ENCODE measurements at regions not wholly inside any gene's neighbourhood (a gene's known extent, or its start where the extent isn't known, plus 50 kb on each side); places are given as distances from the start of the nearest gene placed in this dataset.

- H3K4me2 ChIP-seq (ENCODE audit: low read length), result no peak overlapping the region
- H3K9me3 ChIP-seq (ENCODE audit: low read length), result no peaks in the 10 kb centered on the region
- TF ChIP-seq EP300 (conservative IDR thresholded peaks at IDR 0.05; ENCODE audit: poor library complexity, severe bottlenecking) (no peak), EZH2 (IDR thresholded peaks at IDR 0.05; ENCODE audit: borderline replicate concordance, insufficient read depth, low read length, poor library complexity, severe bottlenecking) (no peak), REST (IDR thresholded peaks at IDR 0.05; ENCODE audit: borderline replicate concordance) (no peak), CTCF (IDR thresholded peaks at IDR 0.05; ENCODE audit: poor library complexity, severe bottlenecking) (no peak), POLR2AphosphoS5 (IDR thresholded peaks at IDR 0.05) (no peak), RAD21 (conservative IDR thresholded peaks at IDR 0.05) (no peak), TAF1 (IDR thresholded peaks at IDR 0.05; ENCODE audit: low read depth) (no peak), MXI1 (conservative IDR thresholded peaks at IDR 0.05; ENCODE audit: poor library complexity, severe bottlenecking) (no peak), SMC3 (conservative IDR thresholded peaks at IDR 0.05; ENCODE audit: poor library complexity) (no peak)
These were observed 94.2 kb upstream of the ACP3 start for GRCh38 chr3:132222868-132223538.

GRCh38 chr3:132225664-132226063 is 91.5 kb upstream of the ACP3 start:
- TF ChIP-seq EP300 (conservative IDR thresholded peaks at IDR 0.05; ENCODE audit: poor library complexity, severe bottlenecking), result no peak
- TF ChIP-seq SMC3 (conservative IDR thresholded peaks at IDR 0.05; ENCODE audit: poor library complexity), result no peak
- no peak for TF ChIP-seq EZH2 (IDR thresholded peaks at IDR 0.05; ENCODE audit: borderline replicate concordance, insufficient read depth, low read length, poor library complexity, severe bottlenecking)
- TF ChIP-seq RAD21 (conservative IDR thresholded peaks at IDR 0.05), result no peak
- no peak for TF ChIP-seq POLR2AphosphoS5 (IDR thresholded peaks at IDR 0.05)
- no peak for TF ChIP-seq REST (IDR thresholded peaks at IDR 0.05; ENCODE audit: borderline replicate concordance)
- no peak for TF ChIP-seq MXI1 (conservative IDR thresholded peaks at IDR 0.05; ENCODE audit: poor library complexity, severe bottlenecking)
- no peak for TF ChIP-seq CTCF (IDR thresholded peaks at IDR 0.05; ENCODE audit: poor library complexity, severe bottlenecking)
- TF ChIP-seq TAF1 (IDR thresholded peaks at IDR 0.05; ENCODE audit: low read depth), result no peak
- Histone ChIP-seq H3K9me3 (ENCODE audit: low read length) (no peaks in the 10 kb centered on the region), H2AFZ (ENCODE audit: low read depth, low read length) (no peak overlapping the region)

More at GRCh38 chr3:132222868-132223538, 94.2 kb upstream of the ACP3 start:
- Histone ChIP-seq H3K9ac (ENCODE audit: low read length) (no peak overlapping the region), H3K9me2 (ENCODE audit: insufficient read depth, low read length) (no peaks in the 10 kb centered on the region), H3F3A (ENCODE audit: insufficient read depth, low read length, poor library complexity, severe bottlenecking) (no peaks in the 10 kb centered on the region), H3K79me2 (replicated peaks; ENCODE audit: insufficient read depth, low read length) (no peaks in the 10 kb centered on the region), H3K4me3 (ENCODE audit: low read length) (no peak overlapping the region), H4K20me1 (ENCODE audit: insufficient read depth) (no peaks in the 10 kb centered on the region), H2AFZ (ENCODE audit: low read depth, low read length) (no peak overlapping the region), H3K27ac (ENCODE audit: low read length) (no peak overlapping the region), H3K27me3 (ENCODE audit: insufficient read depth, low read depth, low read length) (no peaks in the 10 kb centered on the region), H3K36me3 (ENCODE audit: insufficient read depth, low read length) (no peaks in the 10 kb centered on the region)

More at GRCh38 chr3:132225664-132226063, 91.5 kb upstream of the ACP3 start:
- Histone ChIP-seq H3K9ac (ENCODE audit: low read length) (no peak overlapping the region), H4K20me1 (ENCODE audit: insufficient read depth) (no peaks in the 10 kb centered on the region), H3K27me3 (ENCODE audit: insufficient read depth, low read depth, low read length) (no peaks in the 10 kb centered on the region), H3F3A (ENCODE audit: insufficient read depth, low read length, poor library complexity, severe bottlenecking) (no peaks in the 10 kb centered on the region), H3K36me3 (ENCODE audit: insufficient read depth, low read length) (no peaks in the 10 kb centered on the region), H3K4me3 (ENCODE audit: low read length) (no peak overlapping the region), H3K79me2 (replicated peaks; ENCODE audit: insufficient read depth, low read length) (no peaks in the 10 kb centered on the region), H3K4me2 (ENCODE audit: low read length) (no peak overlapping the region), H3K27ac (ENCODE audit: low read length) (no peak overlapping the region), H3K9me2 (ENCODE audit: insufficient read depth, low read length) (no peaks in the 10 kb centered on the region)

All from neural cell (in vitro differentiated cells).